Uterus (tissue), 2 donors: ENCODE measurements at regions not wholly inside any gene's neighbourhood (a gene's known extent, or its start where the extent isn't known, plus 50 kb on each side); places are given as distances from the start of the nearest gene placed in this dataset.

Source experiments
- POLR2A ChIP-seq, 2 donors: fragments of 450-650 bp; IDR thresholded peaks; one replicate each; pipeline ENCODE4 v1.6.1; 2016; ENCODE audit warnings: antibody characterized with exemption in 2 of 2, mild to moderate bottlenecking in 1 of 2, moderate library complexity in 1 of 2
- TF ChIP-seq, protein P1 (sequence below), 4 experiments: fragments of 200-600 bp in 2 of 4; fragments of 450-650 bp in 2 of 4; sonication (generic) in 2 of 4; IDR thresholded peaks; one replicate each; pipeline ENCODE4 v1.5.1; 2016 to 2019; ENCODE audit warnings: antibody characterized with exemption in 4 of 4, mild to moderate bottlenecking in 2 of 4, moderate library complexity in 1 of 4

DNA sequence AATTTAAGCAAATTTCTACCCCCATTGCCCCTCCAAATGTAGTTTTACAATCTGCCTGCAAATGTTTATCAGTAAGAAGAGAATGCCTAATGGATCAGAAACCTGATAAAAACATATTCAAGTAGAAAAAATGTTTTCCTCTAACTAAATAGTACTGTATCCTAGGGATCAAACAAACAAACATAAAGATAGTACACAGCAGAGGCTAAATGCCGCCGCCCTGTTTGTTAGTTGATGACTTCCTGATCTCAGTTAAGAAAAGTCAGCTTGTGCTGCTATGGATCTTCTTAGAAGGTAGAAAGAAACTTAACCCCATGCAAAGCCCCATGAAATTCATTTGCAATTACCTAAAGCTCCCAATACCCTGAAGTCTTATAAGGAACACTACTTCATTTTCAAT lies 387.3 kb upstream of the THBS1 start:
- TF ChIP-seq, protein P1, sequence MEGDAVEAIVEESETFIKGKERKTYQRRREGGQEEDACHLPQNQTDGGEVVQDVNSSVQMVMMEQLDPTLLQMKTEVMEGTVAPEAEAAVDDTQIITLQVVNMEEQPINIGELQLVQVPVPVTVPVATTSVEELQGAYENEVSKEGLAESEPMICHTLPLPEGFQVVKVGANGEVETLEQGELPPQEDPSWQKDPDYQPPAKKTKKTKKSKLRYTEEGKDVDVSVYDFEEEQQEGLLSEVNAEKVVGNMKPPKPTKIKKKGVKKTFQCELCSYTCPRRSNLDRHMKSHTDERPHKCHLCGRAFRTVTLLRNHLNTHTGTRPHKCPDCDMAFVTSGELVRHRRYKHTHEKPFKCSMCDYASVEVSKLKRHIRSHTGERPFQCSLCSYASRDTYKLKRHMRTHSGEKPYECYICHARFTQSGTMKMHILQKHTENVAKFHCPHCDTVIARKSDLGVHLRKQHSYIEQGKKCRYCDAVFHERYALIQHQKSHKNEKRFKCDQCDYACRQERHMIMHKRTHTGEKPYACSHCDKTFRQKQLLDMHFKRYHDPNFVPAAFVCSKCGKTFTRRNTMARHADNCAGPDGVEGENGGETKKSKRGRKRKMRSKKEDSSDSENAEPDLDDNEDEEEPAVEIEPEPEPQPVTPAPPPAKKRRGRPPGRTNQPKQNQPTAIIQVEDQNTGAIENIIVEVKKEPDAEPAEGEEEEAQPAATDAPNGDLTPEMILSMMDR (IDR thresholded peaks at IDR 0.05): no peak
- no peak for TF ChIP-seq POLR2A (IDR thresholded peaks at IDR 0.05)
